VCaP (cell line): ENCODE measurements at regions not wholly inside any gene's neighbourhood (a gene's known extent, or its start where the extent isn't known, plus 50 kb on each side); places are given as distances from the start of the nearest gene placed in this dataset.
A peak's percentile ranks its signal among the peaks of the same experiment; 100 is the strongest.

Source experiments
- H3K27ac ChIP-seq: fragments of 450-650 bp; 2 replicates; pipeline ENCODE4 v1.5.1; 2017
- TF ChIP-seq, protein P1 (sequence below): fragments of 450-650 bp; conservative IDR thresholded peaks from 2 replicates; pipeline ENCODE4 v1.5.1; 2017; ENCODE audit warnings: mild to moderate bottlenecking, moderate library complexity

DNA sequence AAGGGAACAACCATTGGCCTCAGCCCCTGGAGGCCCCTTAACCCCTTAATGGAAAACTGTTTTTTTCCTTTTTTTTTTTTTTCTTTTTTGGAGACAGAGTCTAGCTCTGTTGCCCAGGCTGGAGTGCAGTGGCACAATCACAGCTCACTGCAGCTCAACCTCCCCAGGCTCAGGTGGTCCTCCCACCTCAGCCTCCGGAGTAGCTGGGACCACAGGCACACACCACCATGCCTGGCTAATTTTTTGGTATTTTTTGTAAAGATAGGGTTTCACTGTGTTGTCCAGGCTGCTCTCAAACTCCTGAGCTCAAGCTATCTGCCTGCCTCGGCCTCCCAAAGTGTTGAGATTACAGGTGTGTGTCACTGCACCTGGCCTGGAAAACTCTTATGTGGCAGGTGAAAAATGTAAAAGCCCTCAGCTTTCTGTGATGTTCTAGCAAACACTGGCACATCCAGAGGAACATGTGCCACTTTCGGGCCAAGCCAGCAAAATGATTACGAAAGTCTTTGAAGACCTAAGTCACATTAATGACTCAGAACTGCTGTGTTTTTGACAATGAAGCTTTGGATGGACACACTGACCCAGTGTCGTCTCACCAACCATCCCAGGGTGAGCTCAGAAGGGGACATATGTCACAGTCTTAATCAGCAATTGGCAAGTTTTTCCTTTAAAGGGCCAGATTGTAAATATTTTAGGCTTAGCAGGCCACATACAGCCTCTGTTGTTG lies 189.3 kb upstream of the TPM1 start:
- TF ChIP-seq, protein P1, sequence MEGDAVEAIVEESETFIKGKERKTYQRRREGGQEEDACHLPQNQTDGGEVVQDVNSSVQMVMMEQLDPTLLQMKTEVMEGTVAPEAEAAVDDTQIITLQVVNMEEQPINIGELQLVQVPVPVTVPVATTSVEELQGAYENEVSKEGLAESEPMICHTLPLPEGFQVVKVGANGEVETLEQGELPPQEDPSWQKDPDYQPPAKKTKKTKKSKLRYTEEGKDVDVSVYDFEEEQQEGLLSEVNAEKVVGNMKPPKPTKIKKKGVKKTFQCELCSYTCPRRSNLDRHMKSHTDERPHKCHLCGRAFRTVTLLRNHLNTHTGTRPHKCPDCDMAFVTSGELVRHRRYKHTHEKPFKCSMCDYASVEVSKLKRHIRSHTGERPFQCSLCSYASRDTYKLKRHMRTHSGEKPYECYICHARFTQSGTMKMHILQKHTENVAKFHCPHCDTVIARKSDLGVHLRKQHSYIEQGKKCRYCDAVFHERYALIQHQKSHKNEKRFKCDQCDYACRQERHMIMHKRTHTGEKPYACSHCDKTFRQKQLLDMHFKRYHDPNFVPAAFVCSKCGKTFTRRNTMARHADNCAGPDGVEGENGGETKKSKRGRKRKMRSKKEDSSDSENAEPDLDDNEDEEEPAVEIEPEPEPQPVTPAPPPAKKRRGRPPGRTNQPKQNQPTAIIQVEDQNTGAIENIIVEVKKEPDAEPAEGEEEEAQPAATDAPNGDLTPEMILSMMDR = no peak

GRCh38 chr15:62853841-62854225 lies 188.7 kb upstream of the TPM1 start:
- H3K27ac ChIP-seq = peak overlapping the region; percentile 69
- TF ChIP-seq, protein P1 = no peak

More for the DNA sequence above, 189.3 kb upstream of the TPM1 start:
- peak overlapping the region; percentile 69 for H3K27ac ChIP-seq

GRCh38 chr15:62854420-62855084 lies 188.0 kb upstream of the TPM1 start:
- H3K27ac ChIP-seq = peak overlapping the region; percentile 69
- TF ChIP-seq, protein P1 = no peak

GRCh38 chr15:62855085-62855476 lies 187.5 kb upstream of the TPM1 start:
- no peak overlapping the region for H3K27ac ChIP-seq
- TF ChIP-seq, protein P1 = no peak

DNA sequence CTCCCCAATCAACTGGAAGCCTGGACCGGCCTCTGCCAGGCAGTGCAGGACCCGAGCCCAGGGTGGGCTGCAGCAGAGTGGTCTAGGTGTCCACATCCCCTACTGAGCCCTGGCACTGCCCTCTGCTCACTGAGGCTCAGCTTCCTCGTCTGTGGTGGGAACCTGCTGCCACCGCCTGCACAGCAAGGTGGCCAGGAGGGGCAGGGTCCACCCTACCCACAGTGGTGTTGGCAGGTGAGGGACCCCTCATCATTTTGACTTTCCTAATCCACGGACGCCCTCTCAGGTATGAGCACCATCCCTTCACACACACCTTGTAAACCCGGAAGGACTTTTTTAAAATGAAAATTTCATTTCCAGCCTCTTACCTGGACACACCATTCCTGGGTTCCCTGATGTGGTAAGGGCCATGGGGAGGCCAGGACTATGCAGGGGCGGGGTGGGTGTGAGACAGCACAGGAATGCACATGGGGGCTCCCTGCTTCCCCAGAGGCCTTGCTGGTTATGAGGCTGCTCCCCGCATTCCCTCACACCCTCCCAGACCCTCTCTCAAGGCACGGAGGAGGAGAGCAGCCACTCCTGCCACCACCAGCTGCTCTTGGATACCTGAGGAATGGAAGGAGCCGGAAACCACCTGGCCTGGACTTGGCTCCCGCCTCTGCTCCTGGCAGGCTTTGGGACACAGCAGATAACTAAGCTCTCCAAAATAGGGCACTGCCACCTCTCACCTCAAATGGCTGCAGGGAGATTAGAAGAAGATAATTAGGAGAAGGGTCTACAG lies 185.9 kb upstream of the TPM1 start:
- H3K27ac ChIP-seq = no peak overlapping the region
- TF ChIP-seq, protein P1 = no peak

GRCh38 chr15:62857411-62857853 lies 185.1 kb upstream of the TPM1 start:
- H3K27ac ChIP-seq = no peak overlapping the region
- TF ChIP-seq, protein P1 = no peak

- TF ChIP-seq, protein P1 = no peak
- H3K27ac ChIP-seq = no peak overlapping the region
Observed at GRCh38 chr15:62858343-62858742, 184.2 kb upstream of the TPM1 start.
